Lung (tissue), 11 donors: ENCODE measurements at regions not wholly inside any gene's neighbourhood (a gene's known extent, or its start where the extent isn't known, plus 50 kb on each side); places are given as distances from the start of the nearest gene placed in this dataset.

Experiments
- ATAC-seq: fragments of 200-7000 bp; cut with Tn5 transposase; one replicate; pipeline ENCODE4 v1.9.1; 2020; ENCODE audit warnings: moderate number of reproducible peaks; ENCODE audit not compliant: insufficient read depth, low FRiP score
- DNase-seq, 3 donors: peaks; one replicate each; pipeline ENCODE4 v3.0.0-alpha.2; 2013 to 2017
- H3K27ac ChIP-seq, 2 donors: one replicate each; pipeline ENCODE4 v1.5.1; 2013; ENCODE audit warnings: mild to moderate bottlenecking in 2 of 2, moderate library complexity in 2 of 2, control low read depth in 1 of 2, inconsistent platforms in 1 of 2, low read depth in 1 of 2, low read length in 1 of 2
- H3K27me3 ChIP-seq, 3 donors: one replicate each; pipeline ENCODE4 v1.5.1; 2013; ENCODE audit warnings: low read length in 2 of 3; ENCODE audit not compliant: control insufficient read depth in 3 of 3, insufficient read depth in 3 of 3
- H3K36me3 ChIP-seq, 4 donors: one replicate each; pipeline ENCODE4 v1.5.1; 2013; ENCODE audit warnings: low read length in 4 of 4, mild to moderate bottlenecking in 1 of 4, moderate library complexity in 1 of 4; ENCODE audit not compliant: control insufficient read depth in 4 of 4, insufficient read depth in 4 of 4
- H3K4me1 ChIP-seq, 5 donors: one replicate each; pipeline ENCODE4 v1.5.1; 2013; ENCODE audit warnings: low read length in 5 of 5, mild to moderate bottlenecking in 2 of 5, moderate library complexity in 1 of 5; ENCODE audit not compliant: control insufficient read depth in 5 of 5, insufficient read depth in 5 of 5
- H3K4me3 ChIP-seq: one replicate; pipeline ENCODE4 v1.5.1; 2013; ENCODE audit warnings: mild to moderate bottlenecking, control low read depth, moderate library complexity
- H3K9ac ChIP-seq, 2 donors: one replicate each; pipeline ENCODE4 v1.5.1; 2013; ENCODE audit warnings: low read length in 2 of 2, control low read depth in 1 of 2; ENCODE audit not compliant: insufficient read depth in 1 of 2
- H3K9me3 ChIP-seq, 4 donors: one replicate each; pipeline ENCODE4 v1.5.1; 2013; ENCODE audit warnings: low read length in 3 of 4, mild to moderate bottlenecking in 1 of 4, moderate library complexity in 1 of 4; ENCODE audit not compliant: control insufficient read depth in 4 of 4, insufficient read depth in 3 of 4
- CTCF ChIP-seq: IDR thresholded peaks from 2 replicates; pipeline ENCODE4 v1.5.1; 2012; ENCODE audit warnings: mild to moderate bottlenecking; ENCODE audit errors: control extremely low read depth, extremely low read depth
- WGBS, 2 donors: extraction: QIAGEN DNeasy Blood & Tissue Kit; methylation state at CpG; one replicate each; pipeline ENCODE4 v1.1.7; 2013; 5-methylcytosine and 5-hydroxymethylcytosine counted together
- donor health status: control.
- donor health status: control.
- donor health status: Bipolar disorder and iron deficiency.
- donor health status: healthy.
- donor health status: DM: yes; HTN: yes; CAD: no.

- WGBS, 2 donors, result 71 to 73% methylated on average over 4 of the region's 4 CpGs
- DNase-seq (no peak), ATAC-seq (no peak)
- Histone ChIP-seq H3K4me1 (peaks cover 0 to 6% (median 0%) of the 10 kb centered on the region in 5 donors), H3K27me3 (no peaks in the 10 kb centered on the region), H3K27ac (no peak overlapping the region), H3K9me3 (no peaks in the 10 kb centered on the region), H3K9ac (no peak overlapping the region), H3K36me3 (no peaks in the 10 kb centered on the region), H3K4me3 (no peak overlapping the region)
- no peak for TF ChIP-seq CTCF
Observed at GRCh38 chr6:126526996-126527606, 187.2 kb downstream of the CENPW start.

GRCh38 chr6:126529637-126530362 lies 189.9 kb downstream of the CENPW start:
- Histone ChIP-seq H3K27ac (no peak overlapping the region), H3K4me1 (peaks cover 0 to 6% (median 0%) of the 10 kb centered on the region in 5 donors), H3K27me3 (no peaks in the 10 kb centered on the region), H3K9me3 (no peaks in the 10 kb centered on the region), H3K9ac (no peak overlapping the region), H3K36me3 (no peaks in the 10 kb centered on the region), H3K4me3 (no peak overlapping the region)
- 54 to 80% methylated on average over 2 of the region's 2 CpGs for WGBS, 2 donors
- no peak for TF ChIP-seq CTCF
- ATAC-seq (no peak), DNase-seq (peak in 2 of 3 donors; percentile 18 to 29)

- no peak for ATAC-seq
- peak in 2 of 3 donors; percentile 13 to 53 for DNase-seq
Observed at GRCh38 chr6:126530775-126531174, 190.9 kb downstream of the CENPW start.

More at GRCh38 chr6:126530775-126531174, 190.9 kb downstream of the CENPW start:
- Histone ChIP-seq H3K4me1 (peaks cover 0 to 6% (median 0%) of the 10 kb centered on the region in 5 donors), H3K9me3 (no peaks in the 10 kb centered on the region), H3K9ac (no peak overlapping the region), H3K36me3 (no peaks in the 10 kb centered on the region), H3K4me3 (no peak overlapping the region), H3K27me3 (no peaks in the 10 kb centered on the region), H3K27ac (no peak overlapping the region)
- TF ChIP-seq CTCF, result no peak
